ENCODE measurements at regions not wholly inside any gene's neighbourhood (a gene's known extent, or its start where the extent isn't known, plus 50 kb on each side); places are given as distances from the start of the nearest gene placed in this dataset.
A peak's percentile ranks its signal among the peaks of the same experiment; 100 is the strongest.

DNA sequence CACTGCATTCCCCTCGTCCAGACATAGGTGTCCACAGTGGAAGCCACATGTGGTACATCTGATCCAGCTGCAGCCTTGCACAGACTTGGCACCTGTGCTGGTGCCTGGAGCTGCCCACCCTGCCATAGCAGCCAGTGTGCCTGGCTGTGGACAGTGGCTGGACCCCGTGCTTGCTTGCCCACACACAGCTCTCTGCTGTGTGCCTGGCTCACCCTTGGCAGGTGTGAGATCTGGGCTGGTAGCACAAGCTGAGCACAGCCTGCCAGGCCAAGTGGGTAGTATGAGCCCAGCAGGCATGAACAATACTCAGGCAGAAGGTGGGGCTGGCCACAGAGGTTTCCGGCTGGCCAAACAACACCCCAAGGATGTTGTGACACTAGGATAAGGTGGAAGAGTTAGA, 614.4 kb downstream of the BCKDHB start (continued):
- TF ChIP-seq, protein P1, sequence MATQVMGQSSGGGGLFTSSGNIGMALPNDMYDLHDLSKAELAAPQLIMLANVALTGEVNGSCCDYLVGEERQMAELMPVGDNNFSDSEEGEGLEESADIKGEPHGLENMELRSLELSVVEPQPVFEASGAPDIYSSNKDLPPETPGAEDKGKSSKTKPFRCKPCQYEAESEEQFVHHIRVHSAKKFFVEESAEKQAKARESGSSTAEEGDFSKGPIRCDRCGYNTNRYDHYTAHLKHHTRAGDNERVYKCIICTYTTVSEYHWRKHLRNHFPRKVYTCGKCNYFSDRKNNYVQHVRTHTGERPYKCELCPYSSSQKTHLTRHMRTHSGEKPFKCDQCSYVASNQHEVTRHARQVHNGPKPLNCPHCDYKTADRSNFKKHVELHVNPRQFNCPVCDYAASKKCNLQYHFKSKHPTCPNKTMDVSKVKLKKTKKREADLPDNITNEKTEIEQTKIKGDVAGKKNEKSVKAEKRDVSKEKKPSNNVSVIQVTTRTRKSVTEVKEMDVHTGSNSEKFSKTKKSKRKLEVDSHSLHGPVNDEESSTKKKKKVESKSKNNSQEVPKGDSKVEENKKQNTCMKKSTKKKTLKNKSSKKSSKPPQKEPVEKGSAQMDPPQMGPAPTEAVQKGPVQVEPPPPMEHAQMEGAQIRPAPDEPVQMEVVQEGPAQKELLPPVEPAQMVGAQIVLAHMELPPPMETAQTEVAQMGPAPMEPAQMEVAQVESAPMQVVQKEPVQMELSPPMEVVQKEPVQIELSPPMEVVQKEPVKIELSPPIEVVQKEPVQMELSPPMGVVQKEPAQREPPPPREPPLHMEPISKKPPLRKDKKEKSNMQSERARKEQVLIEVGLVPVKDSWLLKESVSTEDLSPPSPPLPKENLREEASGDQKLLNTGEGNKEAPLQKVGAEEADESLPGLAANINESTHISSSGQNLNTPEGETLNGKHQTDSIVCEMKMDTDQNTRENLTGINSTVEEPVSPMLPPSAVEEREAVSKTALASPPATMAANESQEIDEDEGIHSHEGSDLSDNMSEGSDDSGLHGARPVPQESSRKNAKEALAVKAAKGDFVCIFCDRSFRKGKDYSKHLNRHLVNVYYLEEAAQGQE (IDR thresholded peaks at IDR 0.05), result no peak
- TF ChIP-seq HEYL (CRISPR knock-in tag; IDR thresholded peaks at IDR 0.05) (no peak), CEBPB (IDR thresholded peaks at IDR 0.05) (no peak), KDM5A (IDR thresholded peaks at IDR 0.05) (no peak), CHD4 (IDR thresholded peaks at IDR 0.05; ENCODE audit: borderline replicate concordance) (no peak)
- TF ChIP-seq, protein P2, sequence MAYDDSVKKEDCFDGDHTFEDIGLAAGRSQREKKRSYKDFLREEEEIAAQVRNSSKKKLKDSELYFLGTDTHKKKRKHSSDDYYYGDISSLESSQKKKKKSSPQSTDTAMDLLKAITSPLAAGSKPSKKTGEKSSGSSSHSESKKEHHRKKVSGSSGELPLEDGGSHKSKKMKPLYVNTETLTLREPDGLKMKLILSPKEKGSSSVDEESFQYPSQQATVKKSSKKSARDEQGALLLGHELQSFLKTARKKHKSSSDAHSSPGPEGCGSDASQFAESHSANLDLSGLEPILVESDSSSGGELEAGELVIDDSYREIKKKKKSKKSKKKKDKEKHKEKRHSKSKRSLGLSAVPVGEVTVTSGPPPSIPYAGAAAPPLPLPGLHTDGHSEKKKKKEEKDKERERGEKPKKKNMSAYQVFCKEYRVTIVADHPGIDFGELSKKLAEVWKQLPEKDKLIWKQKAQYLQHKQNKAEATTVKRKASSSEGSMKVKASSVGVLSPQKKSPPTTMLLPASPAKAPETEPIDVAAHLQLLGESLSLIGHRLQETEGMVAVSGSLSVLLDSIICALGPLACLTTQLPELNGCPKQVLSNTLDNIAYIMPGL (CRISPR knock-in tag; IDR thresholded peaks at IDR 0.05; ENCODE audit: borderline replicate concordance), result no peak

- no peak overlapping the region for H3K4me3 ChIP-seq
- ChIA-PET POLR2A (no interaction called here), CTCF (no interaction called here)
- no peak overlapping the region for H3K27ac ChIP-seq
- no peaks in the 10 kb centered on the region for H3K4me1 ChIP-seq
- H3K9me3 ChIP-seq, result no peaks in the 10 kb centered on the region
- no peak for DNase-seq (ENCODE audit: low read depth in 1 of 2, low spot score in 1 of 2)
- H3K4me2 ChIP-seq, result no peak overlapping the region
- TF ChIP-seq KDM5A (IDR thresholded peaks at IDR 0.05) (no peak), MAFK (IDR thresholded peaks at IDR 0.05; ENCODE audit: partially characterized antibody) (no peak)
- TF ChIP-seq, protein P3, sequence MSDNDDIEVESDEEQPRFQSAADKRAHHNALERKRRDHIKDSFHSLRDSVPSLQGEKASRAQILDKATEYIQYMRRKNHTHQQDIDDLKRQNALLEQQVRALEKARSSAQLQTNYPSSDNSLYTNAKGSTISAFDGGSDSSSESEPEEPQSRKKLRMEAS (IDR thresholded peaks at IDR 0.05), result no peak
- WGBS (ENCODE audit: missing lambda C conversion rate), result 40% methylated on average over 6 of the region's 6 CpGs
- ATAC-seq, result no peak
- no peak for FAIRE-seq
Observed at GRCh38 chr6:80714513-80714912, 608.0 kb downstream of the BCKDHB start.

- POLR2A ChIA-PET, result no interaction called here
- ATAC-seq, result no peak
- H3K4me1 ChIP-seq, result no peaks in the 10 kb centered on the region
- FAIRE-seq, result no peak
- H3K9me3 ChIP-seq, result no peaks in the 10 kb centered on the region
- 72% methylated on average over 3 of the region's 3 CpGs for WGBS (ENCODE audit: missing lambda C conversion rate)
- TF ChIP-seq MAFK (IDR thresholded peaks at IDR 0.05; ENCODE audit: partially characterized antibody) (peak; percentile 47), CEBPB (IDR thresholded peaks at IDR 0.05) (no peak), ATOH8 (CRISPR knock-in tag; IDR thresholded peaks at IDR 0.05; ENCODE audit: low read depth) (no peak), CBX8 (IDR thresholded peaks at IDR 0.05) (no peak), FOSB (CRISPR knock-in tag; IDR thresholded peaks at IDR 0.05) (no peak), EHMT2 (IDR thresholded peaks at IDR 0.05; ENCODE audit: low read depth) (no peak), HOXB13 (CRISPR knock-in tag; IDR thresholded peaks at IDR 0.05; ENCODE audit: low read depth) (no peak)
- H3K27ac ChIP-seq, result no peak overlapping the region
- no peak for DNase-seq (ENCODE audit: low read depth in 1 of 2, low spot score in 1 of 2)
- H3K4me3 ChIP-seq, result no peak overlapping the region
- CTCF ChIA-PET, result no interaction called here
- H3K4me2 ChIP-seq, result no peak overlapping the region
Observed at GRCh38 chr6:80698459-80698858, 592.0 kb downstream of the BCKDHB start.

DNA sequence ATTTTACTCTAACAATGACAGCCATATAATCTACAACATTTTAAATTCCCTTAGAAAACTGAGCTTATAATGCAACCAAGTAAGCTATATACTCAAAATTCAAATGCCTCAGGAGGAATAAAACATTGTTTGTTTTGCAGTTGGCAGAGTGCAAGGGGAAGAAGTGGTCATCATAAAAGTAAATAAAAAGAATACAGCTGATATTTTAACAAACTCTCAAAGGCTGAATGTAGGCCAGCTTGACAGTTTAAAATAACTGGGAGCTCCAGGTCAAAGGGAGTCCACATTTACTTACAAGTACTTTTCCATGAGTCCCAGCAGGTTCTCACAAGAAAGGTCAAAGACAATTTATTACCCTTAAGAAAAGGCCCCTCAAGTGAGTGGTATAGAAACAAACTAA, 589.8 kb downstream of the BCKDHB start:
- FAIRE-seq (no peak), DNase-seq (ENCODE audit: low read depth in 1 of 2, low spot score in 1 of 2) (no peak), ATAC-seq (no peak)
- CTCF ChIA-PET, result no interaction called here
- Histone ChIP-seq H3K4me3 (no peak overlapping the region), H3K9me3 (no peaks in the 10 kb centered on the region), H3K27ac (no peak overlapping the region), H3K4me2 (no peak overlapping the region), H3K4me1 (no peaks in the 10 kb centered on the region)
- POLR2A ChIA-PET, result no interaction called here
- no peak for TF ChIP-seq MYC (IDR thresholded peaks at IDR 0.05; ENCODE audit: borderline replicate concordance, low read length)
- no peak for TF ChIP-seq KDM1A (IDR thresholded peaks at IDR 0.05; ENCODE audit: low read depth)
- no peak for TF ChIP-seq ZC3H11A (IDR thresholded peaks at IDR 0.05)
- no peak for TF ChIP-seq PHF8 (IDR thresholded peaks at IDR 0.05; ENCODE audit: borderline replicate concordance, low read depth)
- no peak for TF ChIP-seq CBX2 (IDR thresholded peaks at IDR 0.05; ENCODE audit: borderline replicate concordance, low read depth)
